HL-60 (cell line): ENCODE measurements at regions not wholly inside any gene's neighbourhood (a gene's known extent, or its start where the extent isn't known, plus 50 kb on each side); places are given as distances from the start of the nearest gene placed in this dataset.
"Not testable (repeated sequence)": the region's sequence is repeated elsewhere in the genome, so short reads cannot be mapped to it uniquely, and the experiment has no call there.

Experiments
- DNase-seq, 2 experiments: peaks; one replicate each; pipeline ENCODE4 v3.0.0-alpha.2; 2010 to 2020; ENCODE audit warnings: low read depth in 1 of 2, low spot score in 1 of 2
- H3K27ac ChIP-seq: fragments of 250-450 bp; sonication (Bioruptor Pico); replicated peaks from 2 replicates; pipeline ENCODE4 v1.5.1; 2020; ENCODE audit warnings: mild to moderate bottlenecking, moderate library complexity
- H3K27me3 ChIP-seq: fragments of 250-450 bp; sonication (Bioruptor Pico); 2 replicates; pipeline ENCODE4 v1.5.1; 2021; ENCODE audit warnings: mild to moderate bottlenecking, moderate library complexity; ENCODE audit not compliant: insufficient read depth, poor library complexity, severe bottlenecking
- H3K4me3 ChIP-seq: replicated peaks from 2 replicates; pipeline ENCODE4 v1.5.1; 2011; ENCODE audit warnings: mild to moderate bottlenecking, control low read depth, low read length; ENCODE audit not compliant: insufficient read depth
- GABPA ChIP-seq: IDR thresholded peaks from 2 replicates; pipeline ENCODE4 v1.6.1; 2012; ENCODE audit warnings: low read depth
- POLR2AphosphoS5 ChIP-seq: IDR thresholded peaks from 2 replicates; pipeline ENCODE4 v1.6.1; 2012; ENCODE audit warnings: low read depth
- SPI1 ChIP-seq: IDR thresholded peaks from 2 replicates; pipeline ENCODE4 v1.6.1; 2012; ENCODE audit warnings: low read depth, mild to moderate bottlenecking, borderline replicate concordance
- TF ChIP-seq, protein P1 (sequence below): IDR thresholded peaks from one replicate; pipeline ENCODE4 v1.5.1; 2011; ENCODE audit warnings: low read length, control low read depth, inconsistent platforms; ENCODE audit not compliant: insufficient read depth
- TF ChIP-seq, protein P2 (sequence below): IDR thresholded peaks from 2 replicates; pipeline ENCODE4 v1.6.1; 2012; ENCODE audit warnings: low read depth; ENCODE audit not compliant: insufficient replicate concordance

DNA sequence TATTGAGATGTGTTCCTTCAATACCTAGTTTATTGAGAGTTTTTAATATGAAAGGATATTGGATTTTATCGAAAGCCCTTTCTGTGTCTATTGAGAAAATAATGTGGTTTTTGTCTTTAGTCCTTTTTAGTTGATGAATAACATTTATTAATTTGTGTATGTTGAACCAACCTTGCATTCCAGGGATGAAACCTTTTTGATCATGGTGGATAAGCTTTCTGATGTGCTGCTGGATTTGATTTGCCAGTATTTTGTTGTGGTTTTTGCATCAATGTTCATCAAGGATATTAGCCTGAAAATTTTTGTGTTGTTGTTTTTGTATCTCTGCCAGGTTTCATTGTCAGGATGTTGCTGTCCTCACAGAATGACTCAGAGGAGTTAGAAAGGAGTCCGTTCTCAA, 1710.4 kb downstream of the SUCLG1 start:
- DNase-seq = no peak
- Histone ChIP-seq H3K4me3 (no peak overlapping the region), H3K27me3 (no peaks in the 10 kb centered on the region), H3K27ac (no peak overlapping the region)
- TF ChIP-seq, protein P1, sequence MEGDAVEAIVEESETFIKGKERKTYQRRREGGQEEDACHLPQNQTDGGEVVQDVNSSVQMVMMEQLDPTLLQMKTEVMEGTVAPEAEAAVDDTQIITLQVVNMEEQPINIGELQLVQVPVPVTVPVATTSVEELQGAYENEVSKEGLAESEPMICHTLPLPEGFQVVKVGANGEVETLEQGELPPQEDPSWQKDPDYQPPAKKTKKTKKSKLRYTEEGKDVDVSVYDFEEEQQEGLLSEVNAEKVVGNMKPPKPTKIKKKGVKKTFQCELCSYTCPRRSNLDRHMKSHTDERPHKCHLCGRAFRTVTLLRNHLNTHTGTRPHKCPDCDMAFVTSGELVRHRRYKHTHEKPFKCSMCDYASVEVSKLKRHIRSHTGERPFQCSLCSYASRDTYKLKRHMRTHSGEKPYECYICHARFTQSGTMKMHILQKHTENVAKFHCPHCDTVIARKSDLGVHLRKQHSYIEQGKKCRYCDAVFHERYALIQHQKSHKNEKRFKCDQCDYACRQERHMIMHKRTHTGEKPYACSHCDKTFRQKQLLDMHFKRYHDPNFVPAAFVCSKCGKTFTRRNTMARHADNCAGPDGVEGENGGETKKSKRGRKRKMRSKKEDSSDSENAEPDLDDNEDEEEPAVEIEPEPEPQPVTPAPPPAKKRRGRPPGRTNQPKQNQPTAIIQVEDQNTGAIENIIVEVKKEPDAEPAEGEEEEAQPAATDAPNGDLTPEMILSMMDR = no peak
- TF ChIP-seq, protein P2, sequence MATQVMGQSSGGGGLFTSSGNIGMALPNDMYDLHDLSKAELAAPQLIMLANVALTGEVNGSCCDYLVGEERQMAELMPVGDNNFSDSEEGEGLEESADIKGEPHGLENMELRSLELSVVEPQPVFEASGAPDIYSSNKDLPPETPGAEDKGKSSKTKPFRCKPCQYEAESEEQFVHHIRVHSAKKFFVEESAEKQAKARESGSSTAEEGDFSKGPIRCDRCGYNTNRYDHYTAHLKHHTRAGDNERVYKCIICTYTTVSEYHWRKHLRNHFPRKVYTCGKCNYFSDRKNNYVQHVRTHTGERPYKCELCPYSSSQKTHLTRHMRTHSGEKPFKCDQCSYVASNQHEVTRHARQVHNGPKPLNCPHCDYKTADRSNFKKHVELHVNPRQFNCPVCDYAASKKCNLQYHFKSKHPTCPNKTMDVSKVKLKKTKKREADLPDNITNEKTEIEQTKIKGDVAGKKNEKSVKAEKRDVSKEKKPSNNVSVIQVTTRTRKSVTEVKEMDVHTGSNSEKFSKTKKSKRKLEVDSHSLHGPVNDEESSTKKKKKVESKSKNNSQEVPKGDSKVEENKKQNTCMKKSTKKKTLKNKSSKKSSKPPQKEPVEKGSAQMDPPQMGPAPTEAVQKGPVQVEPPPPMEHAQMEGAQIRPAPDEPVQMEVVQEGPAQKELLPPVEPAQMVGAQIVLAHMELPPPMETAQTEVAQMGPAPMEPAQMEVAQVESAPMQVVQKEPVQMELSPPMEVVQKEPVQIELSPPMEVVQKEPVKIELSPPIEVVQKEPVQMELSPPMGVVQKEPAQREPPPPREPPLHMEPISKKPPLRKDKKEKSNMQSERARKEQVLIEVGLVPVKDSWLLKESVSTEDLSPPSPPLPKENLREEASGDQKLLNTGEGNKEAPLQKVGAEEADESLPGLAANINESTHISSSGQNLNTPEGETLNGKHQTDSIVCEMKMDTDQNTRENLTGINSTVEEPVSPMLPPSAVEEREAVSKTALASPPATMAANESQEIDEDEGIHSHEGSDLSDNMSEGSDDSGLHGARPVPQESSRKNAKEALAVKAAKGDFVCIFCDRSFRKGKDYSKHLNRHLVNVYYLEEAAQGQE = no peak
- TF ChIP-seq GABPA (no peak), SPI1 (no peak), POLR2AphosphoS5 (no peak)

DNA sequence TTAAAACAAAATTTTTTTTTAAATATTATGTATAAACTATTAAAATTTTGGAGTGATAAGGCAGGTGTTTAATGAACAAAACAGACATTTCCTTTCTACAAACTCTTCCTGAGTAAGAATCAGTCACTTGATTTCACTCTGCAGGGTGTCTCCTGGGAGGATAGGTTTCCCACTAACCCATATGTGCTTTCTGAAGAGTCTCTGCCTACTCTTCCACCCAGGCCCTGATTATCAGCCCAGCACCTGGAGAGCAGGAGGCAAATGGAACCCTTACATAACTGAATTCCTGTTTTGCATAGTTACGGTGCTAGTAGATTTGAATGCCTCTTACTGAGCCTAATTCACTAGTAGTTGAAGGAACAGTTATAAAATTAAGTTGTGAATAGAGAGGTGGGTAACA, 1718.6 kb downstream of the SUCLG1 start:
- no peak for DNase-seq
- TF ChIP-seq, protein P1 = no peak
- TF ChIP-seq, protein P2 = no peak
- TF ChIP-seq GABPA (no peak), SPI1 (no peak), POLR2AphosphoS5 (no peak)
- Histone ChIP-seq H3K4me3 (no peak overlapping the region), H3K27ac (no peak overlapping the region), H3K27me3 (no peaks in the 10 kb centered on the region)

DNA sequence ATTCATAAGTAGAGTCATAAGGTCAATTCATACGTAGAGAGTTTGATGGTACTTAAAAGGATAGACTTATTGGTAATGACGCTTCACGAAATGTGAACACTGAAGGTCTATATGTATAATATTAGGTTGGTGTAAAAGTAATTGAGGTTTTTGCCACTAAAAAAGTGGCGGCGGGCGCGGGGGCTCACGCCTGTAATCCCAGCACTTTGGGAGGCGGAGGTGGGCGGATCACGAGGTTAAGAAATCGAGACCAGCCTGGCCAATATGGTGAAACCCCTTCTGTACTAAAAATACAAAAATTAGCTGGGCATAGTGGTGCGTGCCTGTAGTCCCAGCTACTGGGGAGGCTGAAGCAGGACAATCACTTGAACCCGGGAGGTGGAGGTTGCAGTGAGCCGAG, 1721.1 kb downstream of the SUCLG1 start:
- not testable (repeated sequence) for H3K27me3 ChIP-seq, H3K27ac ChIP-seq, H3K4me3 ChIP-seq, DNase-seq

DNA sequence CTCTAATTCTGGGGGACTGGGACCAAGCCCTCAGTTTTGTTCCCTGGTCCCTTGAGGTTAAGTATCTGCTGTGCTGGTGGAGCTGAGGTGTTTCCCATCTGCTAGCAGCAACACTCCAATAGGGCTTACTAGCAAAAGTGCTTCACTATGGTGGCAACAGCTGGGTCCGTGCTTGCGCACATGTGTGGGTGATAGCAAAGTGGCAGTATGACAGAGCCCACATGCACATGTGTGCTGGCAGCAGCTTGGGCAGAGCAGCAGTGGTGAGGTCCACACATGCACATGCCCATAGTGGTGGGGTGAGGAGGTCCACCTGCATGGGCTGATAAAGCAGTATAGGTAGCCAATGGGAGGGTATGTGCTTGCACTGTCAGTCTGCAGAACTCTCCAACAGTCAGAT, 1723.7 kb downstream of the SUCLG1 start:
- TF ChIP-seq GABPA = no peak
- TF ChIP-seq, protein P1 = no peak
- no peak for TF ChIP-seq POLR2AphosphoS5
- no peak for TF ChIP-seq SPI1
- TF ChIP-seq, protein P2 = no peak
- no peak for DNase-seq
- Histone ChIP-seq H3K27ac (no peak overlapping the region), H3K27me3 (no peaks in the 10 kb centered on the region), H3K4me3 (no peak overlapping the region)
